ENCODE measurements at regions not wholly inside any gene's neighbourhood (a gene's known extent, or its start where the extent isn't known, plus 50 kb on each side); places are given as distances from the start of the nearest gene placed in this dataset.

GRCh38 chr2:220521551-220521950 lies 894.1 kb downstream of the SLC4A3 start:
- TF ChIP-seq CTCF (IDR thresholded peaks at IDR 0.05; ENCODE audit: extremely low read depth, insufficient read depth, missing control alignments): no peak
- DNase-seq (ENCODE audit: low spot score): no peak
- in situ Hi-C loops (cut with MboI; ENCODE audit: low pct_unique_long_range_greater_than_20kb, low sequenced_read_pairs, unreplicated experiment): no loop called here

GRCh38 chr2:220528180-220528675 lies 900.8 kb downstream of the SLC4A3 start:
- TF ChIP-seq CTCF (IDR thresholded peaks at IDR 0.05; ENCODE audit: extremely low read depth, insufficient read depth, missing control alignments): no peak
- DNase-seq (ENCODE audit: low spot score): no peak
- in situ Hi-C loops (cut with MboI; ENCODE audit: low pct_unique_long_range_greater_than_20kb, low sequenced_read_pairs, unreplicated experiment): no loop called here

GRCh38 chr2:220531216-220531615 lies 903.8 kb downstream of the SLC4A3 start:
- in situ Hi-C loops (cut with MboI; ENCODE audit: low pct_unique_long_range_greater_than_20kb, low sequenced_read_pairs, unreplicated experiment): no loop called here
- no peak for TF ChIP-seq CTCF (IDR thresholded peaks at IDR 0.05; ENCODE audit: extremely low read depth, insufficient read depth, missing control alignments)

GRCh38 chr2:220533485-220533884 lies 906.1 kb downstream of the SLC4A3 start:
- no peak for TF ChIP-seq CTCF (IDR thresholded peaks at IDR 0.05; ENCODE audit: extremely low read depth, insufficient read depth, missing control alignments)
- DNase-seq (ENCODE audit: low spot score): peak; percentile 14
- in situ Hi-C loops (cut with MboI; ENCODE audit: low pct_unique_long_range_greater_than_20kb, low sequenced_read_pairs, unreplicated experiment): no loop called here

More at GRCh38 chr2:220531216-220531615, 903.8 kb downstream of the SLC4A3 start:
- no peak for DNase-seq (ENCODE audit: low spot score)

- no peak for TF ChIP-seq CTCF (IDR thresholded peaks at IDR 0.05; ENCODE audit: extremely low read depth, insufficient read depth, missing control alignments)
- no peak for DNase-seq (ENCODE audit: low spot score)
- in situ Hi-C loops (cut with MboI; ENCODE audit: low pct_unique_long_range_greater_than_20kb, low sequenced_read_pairs, unreplicated experiment): no loop called here
Measured at GRCh38 chr2:220539481-220539880, 912.1 kb downstream of the SLC4A3 start.

- no peak for TF ChIP-seq CTCF (IDR thresholded peaks at IDR 0.05; ENCODE audit: extremely low read depth, insufficient read depth, missing control alignments)
- DNase-seq (ENCODE audit: low spot score): no peak
- in situ Hi-C loops (cut with MboI; ENCODE audit: low pct_unique_long_range_greater_than_20kb, low sequenced_read_pairs, unreplicated experiment): no loop called here
Measured at GRCh38 chr2:220544049-220544448, 916.6 kb downstream of the SLC4A3 start.
